ENCODE measurements at regions not wholly inside any gene's neighbourhood (a gene's known extent, or its start where the extent isn't known, plus 50 kb on each side); places are given as distances from the start of the nearest gene placed in this dataset.

DNA sequence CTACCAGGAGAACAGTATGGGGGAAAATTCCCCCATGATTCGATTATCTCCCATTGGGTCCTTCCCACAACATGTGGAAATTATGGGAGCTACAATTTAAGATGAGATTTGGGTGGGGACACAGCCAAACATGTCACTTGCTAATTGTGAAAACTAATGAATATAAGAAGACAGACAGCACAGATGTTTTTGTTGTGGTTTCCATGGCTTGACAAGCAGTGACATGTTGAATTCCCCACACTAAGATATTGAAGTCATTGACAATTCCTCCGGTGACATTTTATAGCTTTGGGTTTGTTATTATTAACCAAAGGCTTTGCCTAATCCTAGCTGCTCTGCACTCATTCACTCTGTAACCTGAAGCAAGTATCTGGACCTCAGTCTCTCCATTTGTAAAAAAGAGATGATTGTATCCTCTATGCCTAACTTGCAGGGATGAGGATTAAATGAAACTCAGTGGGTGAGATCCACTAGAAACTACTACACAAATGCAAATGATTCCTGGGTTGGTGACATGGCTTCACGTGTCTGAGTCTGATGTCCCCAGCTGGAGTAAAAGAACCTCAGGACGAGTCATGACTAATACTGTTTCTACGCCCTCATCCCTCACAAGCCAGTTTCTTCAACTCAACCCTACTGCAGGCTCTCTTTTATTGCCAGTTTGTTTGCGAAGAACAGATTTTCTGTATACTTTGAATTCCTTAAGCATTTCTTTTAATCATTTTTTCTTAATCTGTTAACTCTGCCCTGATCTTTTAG, 71.6 kb downstream of the ASCL1 start:
- TF ChIP-seq, protein P1, sequence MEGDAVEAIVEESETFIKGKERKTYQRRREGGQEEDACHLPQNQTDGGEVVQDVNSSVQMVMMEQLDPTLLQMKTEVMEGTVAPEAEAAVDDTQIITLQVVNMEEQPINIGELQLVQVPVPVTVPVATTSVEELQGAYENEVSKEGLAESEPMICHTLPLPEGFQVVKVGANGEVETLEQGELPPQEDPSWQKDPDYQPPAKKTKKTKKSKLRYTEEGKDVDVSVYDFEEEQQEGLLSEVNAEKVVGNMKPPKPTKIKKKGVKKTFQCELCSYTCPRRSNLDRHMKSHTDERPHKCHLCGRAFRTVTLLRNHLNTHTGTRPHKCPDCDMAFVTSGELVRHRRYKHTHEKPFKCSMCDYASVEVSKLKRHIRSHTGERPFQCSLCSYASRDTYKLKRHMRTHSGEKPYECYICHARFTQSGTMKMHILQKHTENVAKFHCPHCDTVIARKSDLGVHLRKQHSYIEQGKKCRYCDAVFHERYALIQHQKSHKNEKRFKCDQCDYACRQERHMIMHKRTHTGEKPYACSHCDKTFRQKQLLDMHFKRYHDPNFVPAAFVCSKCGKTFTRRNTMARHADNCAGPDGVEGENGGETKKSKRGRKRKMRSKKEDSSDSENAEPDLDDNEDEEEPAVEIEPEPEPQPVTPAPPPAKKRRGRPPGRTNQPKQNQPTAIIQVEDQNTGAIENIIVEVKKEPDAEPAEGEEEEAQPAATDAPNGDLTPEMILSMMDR (IDR thresholded peaks at IDR 0.05; ENCODE audit: low read depth, low read length): no peak
- no peak for TF ChIP-seq POLR2A (IDR thresholded peaks at IDR 0.05; ENCODE audit: extremely low read depth, insufficient read length)
- TF ChIP-seq MYC (IDR thresholded peaks at IDR 0.05; ENCODE audit: low read depth, low read length): no peak

Measured in NB4 (cell line).